Stimulated activated CD4-positive, alpha-beta T cell treated with anti-CD3 and anti-CD28 coated beads, Interleukin-12 subunit alpha, Interleukin-12 subunit beta, amount 100 ng/mL, for 4 hours (primary cell): ENCODE measurements at regions not wholly inside any gene's neighbourhood (a gene's known extent, or its start where the extent isn't known, plus 50 kb on each side); places are given as distances from the start of the nearest gene placed in this dataset.

Experiments
- DNase-seq: peaks from one replicate; pipeline ENCODE4 v3.0.0-alpha.2; 2020

DNA sequence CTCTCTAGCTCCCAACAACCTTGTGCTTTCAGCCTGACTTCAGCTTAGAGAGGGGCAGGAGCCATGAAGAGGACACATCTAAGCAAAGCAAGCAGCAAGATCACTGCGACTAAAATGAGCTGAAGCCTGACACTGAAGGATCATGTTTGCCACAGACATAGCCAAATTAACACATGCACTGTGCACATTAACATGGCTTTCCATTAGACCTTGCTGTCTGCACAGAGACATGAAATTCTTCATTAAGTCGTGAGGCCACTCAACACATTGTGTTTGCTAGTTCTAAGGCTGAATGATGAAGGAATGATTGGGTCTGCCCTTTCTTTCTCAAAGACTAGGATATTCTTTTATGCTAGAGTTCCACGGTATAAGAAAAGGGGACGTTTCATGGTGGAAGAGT, 558.3 kb upstream of the PSMD7 start:
- DNase-seq: no peak

DNA sequence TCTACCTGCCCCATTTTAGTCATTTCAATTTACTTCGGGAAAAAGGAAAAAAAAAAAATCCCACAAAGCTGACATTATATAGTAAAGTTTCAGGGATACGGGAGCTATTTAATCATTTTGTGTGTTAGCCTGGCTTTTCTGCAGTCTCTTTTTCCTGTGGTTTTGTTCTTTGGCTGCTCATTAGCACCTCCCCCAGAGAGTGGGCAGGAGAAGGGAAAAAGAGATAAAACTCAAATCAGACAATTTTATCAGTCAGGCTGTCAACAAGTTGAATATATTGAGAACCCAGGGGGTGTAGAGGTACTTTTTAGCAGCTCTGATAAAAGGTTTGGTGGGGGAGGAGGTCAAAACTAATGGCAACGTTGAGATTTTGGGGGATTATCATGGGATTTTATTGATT, 559.0 kb upstream of the PSMD7 start:
- DNase-seq: no peak

DNA sequence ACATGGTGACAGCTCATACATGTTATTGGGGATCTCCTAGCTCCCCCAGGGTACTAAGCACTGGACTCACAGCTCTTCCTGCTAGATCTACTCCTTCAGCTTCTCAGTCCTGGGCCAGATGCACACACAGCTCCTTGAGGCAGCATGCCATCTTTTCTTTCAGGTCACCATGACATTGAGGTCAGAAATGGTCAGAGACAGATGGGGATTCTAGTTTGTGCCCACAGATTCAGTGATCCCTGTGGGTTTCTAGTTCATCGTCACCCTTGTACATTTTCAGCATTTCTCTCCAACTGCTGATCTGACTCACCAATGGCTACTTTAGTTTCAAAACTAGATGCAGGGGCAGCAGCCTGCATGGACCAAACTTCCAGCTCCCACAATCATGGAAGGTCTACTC, 560.7 kb upstream of the PSMD7 start:
- DNase-seq: no peak

DNA sequence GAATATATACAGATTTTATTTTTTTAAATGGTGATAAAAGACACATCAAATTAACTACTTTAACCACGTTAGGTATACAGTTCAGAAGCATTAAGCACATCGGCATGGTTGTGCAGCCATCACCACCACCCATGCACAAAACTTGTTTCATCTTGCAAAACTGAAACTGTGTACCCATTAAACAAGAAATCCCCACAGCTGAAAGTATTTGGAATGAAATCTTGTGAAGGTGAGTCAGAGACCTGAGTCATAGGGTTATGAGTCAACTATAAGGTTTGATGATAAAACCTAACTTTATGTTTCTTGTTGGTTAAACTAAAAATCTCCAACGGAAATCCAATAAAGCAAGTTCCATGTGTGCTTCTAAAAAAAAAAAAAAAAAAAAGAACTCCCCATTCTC, 561.6 kb upstream of the PSMD7 start:
- no peak for DNase-seq

DNA sequence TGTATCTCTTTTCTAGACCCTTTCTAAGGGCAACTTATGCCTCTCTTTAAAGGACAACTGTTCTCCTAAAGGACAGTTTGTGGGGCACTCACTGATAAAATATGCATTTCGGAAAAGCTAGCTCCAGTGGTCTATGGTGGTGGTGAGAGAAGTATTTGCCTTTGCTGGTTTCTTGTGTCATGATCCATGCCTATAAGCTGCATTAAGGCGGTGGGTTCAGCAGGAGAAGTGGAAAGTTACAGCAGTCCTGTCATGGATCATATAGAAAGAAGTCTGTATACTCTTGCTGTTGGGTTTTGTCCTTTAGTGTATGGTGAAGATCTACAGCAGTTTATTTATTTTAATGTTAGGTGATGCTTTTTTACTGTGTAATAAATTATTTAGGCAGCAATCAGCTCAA, 563.9 kb upstream of the PSMD7 start:
- DNase-seq: no peak

DNA sequence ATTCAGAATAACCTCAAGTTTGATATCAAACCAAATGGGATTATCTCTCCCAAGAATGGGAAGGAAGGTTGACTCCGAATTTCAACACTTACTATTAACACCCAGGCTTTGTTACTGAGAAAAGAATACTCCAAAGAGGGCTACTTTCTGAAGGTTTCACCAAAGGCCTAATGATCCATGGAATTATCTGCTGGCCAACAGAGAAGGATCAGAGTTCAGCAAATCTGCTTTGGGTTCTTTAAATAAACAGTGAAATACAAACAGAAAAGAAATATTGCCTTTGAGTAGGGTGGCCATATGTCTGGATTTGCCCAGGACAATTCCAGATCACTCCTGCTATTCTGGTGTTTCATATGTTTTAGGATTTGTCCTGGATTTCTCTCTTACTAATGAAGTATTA, 564.5 kb upstream of the PSMD7 start:
- no peak for DNase-seq

DNA sequence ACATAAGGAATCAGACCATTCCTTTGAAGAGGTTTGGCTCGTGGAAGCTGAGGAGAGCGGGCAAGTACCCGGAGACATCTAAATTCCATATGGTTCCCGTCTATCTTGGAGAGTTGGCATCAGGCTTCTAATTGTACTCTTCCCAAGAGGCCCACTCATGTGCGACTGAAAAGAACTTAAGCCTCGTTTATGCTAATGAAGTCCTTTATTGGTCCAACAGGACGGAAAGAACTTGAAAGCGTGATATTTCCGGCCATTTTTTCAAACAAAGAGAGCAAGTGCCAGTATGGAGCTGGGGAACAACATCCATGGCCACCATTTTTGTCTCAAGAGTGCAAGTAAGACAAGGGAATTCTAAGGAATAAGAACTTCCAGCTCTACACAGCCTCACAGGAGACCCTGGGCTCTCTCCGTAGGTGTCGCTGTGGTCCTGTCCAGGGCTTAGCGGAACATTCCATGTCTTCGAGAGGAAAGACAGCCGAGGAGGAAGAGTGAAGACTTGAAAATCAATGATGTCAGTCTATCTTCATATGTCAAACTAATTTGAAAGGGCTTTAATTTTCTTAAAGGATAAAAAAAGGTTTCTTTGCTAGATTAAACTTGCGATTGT, 566.0 kb upstream of the PSMD7 start:
- DNase-seq: no peak

DNA sequence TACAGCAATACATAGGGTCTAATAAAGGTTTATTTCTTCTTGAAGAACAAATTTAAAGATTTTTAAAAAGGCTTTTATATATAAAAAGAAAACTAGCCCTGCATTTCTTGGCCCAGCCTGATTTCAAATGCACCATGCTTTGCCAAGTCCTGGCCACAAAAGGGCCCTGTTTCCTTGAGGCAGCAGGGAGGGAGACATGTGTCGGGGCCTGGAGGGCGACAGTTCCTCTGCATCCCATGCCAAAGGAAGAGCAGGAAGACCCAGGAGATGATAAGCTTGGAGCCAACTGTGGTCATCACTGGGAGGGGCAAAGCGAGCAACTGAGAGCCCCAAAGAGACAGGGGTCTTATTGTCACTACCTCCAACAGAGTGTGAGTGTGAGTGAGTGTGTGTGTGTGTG, 571.5 kb upstream of the PSMD7 start:
- no peak for DNase-seq

DNA sequence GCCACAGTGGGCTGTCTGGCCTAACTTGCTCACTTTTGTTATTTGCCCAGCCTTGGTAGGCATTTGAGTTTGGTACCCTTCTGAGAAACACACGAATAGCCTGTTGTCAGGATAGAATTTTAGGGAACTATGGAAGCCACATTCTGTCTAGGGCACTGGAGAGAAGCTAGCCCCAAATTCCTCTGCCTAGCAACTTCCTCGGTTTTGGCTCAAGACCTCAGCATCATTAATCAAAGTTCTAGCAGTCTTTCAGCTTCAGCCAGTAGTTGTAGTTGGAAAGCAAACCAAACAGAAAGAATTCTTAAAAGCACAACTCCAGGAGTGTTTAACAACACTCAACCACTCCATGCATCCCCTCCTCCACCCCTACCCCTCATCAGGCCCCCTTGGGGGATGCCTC, 572.1 kb upstream of the PSMD7 start:
- no peak for DNase-seq

DNA sequence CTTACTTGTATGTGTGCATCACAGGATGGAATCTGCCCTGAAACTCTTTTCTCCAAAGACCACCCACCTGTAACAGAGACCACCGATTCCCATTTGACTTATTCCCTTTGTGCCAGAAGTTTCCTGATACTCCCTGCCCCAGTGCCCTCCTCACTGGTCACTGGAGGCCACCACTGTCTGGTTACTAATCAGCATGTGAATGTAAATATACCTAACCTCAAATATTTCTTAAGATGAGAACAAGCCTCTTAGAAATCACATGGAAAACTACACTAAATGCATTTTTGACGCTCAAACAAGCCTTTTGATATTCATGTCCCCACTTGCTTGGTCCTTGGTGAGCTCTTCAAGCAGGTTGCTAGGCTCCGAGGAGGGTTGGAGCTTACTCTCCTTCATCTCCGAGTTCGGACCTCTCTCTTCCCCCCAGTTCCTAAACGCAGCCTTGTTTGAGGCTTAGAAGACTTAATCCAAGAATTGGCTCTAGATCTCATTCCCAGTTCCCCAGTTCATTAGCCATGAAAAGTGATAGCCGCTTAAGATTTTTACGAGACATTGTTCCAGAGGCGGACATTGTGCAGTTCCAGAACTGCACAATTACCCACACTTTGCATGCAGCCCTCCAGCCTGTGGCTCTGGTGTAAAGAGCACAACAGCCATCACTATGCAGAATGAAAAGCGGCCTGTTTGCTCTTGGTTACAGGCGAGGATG, 579.2 kb upstream of the PSMD7 start:
- no peak for DNase-seq

DNA sequence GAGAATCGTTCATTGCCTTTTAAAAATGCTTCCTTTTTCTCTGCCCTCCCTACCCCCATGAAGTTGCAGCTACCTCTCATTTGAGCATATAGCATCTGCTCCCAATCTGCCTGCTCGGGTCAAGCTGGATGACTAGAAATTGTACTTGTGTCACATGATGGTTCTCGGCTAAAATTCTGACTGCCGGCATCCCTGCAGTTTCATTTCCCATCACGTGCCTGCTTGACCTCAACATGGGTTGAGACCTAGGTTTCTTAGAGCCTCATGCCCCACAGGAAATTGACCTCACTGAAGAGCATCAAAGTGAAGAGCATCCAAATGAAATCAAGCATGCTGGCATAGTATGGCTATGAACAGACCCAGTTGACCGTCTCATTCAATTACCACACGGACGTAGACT, 581.6 kb upstream of the PSMD7 start:
- no peak for DNase-seq

DNA sequence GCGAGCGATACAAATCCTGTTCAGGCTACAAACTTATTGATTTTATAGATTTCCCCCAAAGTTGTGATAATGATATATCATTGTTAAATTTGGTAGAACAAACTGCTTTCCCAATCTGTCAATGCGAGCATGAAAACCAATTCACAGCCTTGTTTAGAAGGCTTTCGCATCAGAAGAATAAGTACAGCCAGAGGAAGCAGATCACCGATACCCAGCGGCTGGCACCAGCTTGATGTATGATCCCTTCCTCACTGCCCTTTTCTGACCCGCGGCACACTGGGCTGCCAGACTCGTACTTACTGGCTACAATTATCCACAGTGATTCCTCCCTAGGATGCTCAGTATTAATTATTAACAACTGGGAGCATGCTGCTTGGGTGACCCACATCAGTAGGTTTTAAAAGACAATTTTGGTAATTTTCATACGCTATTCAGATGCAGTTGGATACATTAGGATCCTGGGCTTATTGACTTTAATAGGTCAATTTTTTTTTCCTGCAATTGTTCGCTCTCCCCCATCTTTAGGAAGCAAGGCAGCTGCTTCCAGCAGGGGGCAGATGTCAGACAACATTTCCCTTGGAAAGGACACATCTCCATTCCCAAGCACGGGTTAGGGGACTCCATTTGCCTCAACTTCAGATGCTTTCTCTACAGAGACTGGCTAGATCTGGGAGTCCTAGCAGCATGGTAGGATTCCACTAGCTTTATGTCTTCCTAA, 582.7 kb upstream of the PSMD7 start:
- DNase-seq: no peak

DNA sequence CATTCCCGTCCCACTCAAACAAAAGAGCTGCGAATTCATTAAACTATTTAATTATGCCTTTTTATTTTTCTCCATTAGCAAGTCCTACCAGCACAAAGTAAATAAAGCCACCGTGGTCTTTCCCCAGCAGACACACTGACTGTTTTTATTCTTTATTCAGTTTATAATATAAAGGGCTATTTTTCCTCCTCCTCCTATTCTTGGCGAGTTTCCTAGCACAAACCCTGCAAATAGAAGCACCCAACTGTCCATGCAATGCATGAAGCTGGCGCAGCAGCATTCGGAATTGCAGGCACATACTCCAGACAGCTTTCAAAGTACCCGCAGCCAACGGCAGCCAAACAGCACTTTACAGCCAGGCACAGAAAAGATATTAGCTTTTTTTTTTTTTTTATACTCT, 583.4 kb upstream of the PSMD7 start:
- DNase-seq: no peak

DNA sequence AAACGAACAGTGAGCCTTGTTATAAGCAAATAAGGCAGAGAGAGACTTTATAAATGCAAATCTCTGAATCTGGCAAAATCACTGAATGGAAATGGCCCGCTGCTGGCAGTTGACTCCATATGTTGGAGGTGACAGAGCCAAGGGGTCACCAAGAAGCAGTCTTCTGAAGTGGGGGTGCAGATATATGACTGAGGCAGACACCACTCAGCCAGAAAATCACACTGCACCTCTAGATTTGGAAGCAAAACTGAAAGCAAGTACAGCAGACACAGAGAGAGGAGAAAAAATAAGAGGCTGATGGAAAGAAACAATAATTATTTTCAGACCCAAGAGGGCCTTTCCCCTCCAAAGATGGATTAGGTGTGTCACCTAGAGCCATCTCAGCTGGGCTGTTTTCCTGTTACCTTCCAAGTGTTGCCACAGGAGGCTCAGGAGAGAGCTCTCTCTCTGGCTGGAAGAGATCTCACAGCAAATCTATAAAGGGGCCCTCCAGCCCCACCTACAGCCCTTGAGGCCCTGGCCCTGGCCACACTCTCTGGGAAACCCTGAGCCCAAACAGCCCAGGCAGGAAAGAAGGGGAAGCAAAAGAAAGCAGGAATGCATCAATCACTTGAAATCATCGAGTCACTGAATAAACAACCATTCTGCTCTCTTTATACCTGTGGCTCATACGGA, 585.1 kb upstream of the PSMD7 start:
- DNase-seq: no peak

DNA sequence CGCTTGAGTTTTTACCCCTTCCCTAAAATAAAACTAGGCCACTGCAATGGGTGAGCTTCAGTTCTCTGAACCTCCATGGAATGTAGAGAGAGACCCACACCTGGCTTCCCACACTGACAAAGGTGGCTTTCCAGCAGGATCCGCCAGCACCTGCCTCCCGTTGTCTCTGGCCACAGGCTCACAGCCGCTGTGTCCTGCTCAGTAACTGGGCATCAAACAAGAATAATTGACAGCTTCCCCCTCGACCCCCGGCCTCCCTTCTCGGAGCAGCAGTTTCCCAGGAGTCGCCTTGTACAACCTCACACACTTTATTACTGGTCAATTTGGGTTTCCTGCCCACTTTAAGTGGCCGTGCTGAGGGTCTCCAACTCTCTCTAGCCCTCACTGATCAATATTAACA, 586.1 kb upstream of the PSMD7 start:
- DNase-seq: no peak

DNA sequence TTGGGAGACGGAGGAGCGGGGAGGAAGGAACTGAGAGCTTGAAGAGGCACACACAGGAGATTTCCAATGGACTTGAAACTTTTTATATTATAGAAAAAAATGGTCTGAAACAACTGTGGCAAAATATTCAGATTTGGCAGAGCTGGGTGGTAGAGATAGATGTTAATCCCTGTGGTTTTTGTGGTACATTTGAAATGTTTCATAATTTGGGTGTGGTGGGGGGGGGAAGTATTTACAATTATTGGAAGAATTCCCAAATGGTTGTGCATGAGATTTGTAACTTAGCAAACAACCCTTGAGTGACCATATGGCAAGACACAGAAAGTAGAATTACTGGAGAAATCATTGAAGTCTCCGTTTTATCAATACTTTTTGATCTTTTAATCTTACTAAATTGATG, 588.8 kb upstream of the PSMD7 start:
- DNase-seq: no peak

DNA sequence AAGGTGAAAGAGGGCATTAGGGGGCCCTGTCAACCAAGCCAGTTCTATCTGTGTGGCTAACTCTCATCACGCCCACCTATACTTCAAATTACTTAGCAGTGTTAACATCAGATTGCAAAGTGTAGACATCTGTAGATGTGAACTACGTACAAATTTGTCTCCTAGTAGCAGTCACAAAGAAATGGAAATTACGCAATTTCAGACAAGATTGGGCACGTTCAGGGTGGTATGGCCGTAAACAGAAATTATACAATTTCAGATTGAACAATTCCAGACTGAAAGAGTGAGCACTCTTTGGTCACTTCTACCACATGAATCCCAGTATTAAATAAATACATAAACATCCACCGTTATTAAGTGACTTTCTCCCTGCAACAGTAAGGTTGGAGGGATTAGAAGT, 592.7 kb upstream of the PSMD7 start:
- DNase-seq: no peak

DNA sequence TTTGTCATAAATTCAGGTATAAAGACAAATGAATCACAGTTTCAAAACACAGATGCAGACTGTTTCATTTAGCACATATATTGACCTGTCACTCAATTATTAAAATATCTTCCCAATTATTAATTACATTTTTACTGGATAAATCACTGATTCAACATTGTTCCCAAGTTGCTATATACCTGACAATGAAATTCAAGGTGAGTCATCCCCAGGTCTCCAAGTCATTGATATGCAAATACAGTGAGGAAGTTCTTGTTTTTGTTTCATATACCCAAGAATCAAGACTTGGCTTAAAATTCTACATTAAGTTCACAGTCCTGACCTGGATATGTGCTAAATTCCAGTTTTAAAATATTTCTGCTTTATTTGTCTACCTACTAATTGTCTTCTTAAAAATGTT, 599.3 kb upstream of the PSMD7 start:
- DNase-seq: no peak

DNA sequence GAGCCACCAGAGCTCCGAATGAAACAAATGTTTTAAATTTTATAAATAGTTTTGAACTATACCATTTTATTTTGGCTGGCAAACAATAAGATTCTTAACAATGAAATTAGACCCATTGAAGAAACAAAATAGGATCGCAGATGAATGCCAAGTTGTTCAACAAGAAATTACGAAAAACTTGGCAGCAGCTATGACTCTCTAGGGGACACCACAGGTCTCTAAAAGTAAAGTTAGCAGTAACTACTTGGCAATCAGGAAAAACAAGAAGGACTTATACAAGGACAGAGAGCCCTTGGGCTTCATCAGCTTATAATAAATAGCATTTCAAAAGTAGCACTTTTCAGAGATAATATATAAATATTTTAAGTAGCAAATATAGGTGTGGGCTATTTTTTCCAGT, 603.8 kb upstream of the PSMD7 start:
- no peak for DNase-seq

DNA sequence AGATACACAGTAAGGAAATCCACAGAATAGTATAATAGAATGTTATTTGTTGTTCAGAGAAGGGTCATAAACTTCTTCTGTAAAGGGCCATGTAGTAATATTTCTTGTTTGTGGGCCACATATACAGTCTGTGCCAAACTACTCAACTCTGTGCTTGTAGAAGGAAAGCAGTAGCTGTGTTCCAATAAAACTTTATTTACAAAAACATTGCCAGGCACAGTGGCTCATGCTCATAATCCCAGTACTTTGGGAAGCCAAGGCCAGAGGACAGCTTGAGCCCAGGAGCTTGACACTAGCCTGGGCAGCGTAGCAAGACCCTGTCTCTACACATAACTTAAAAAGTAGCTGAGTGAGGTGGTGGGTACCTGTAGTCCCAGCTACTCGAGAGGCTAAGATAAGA, 612.8 kb upstream of the PSMD7 start:
- no peak for DNase-seq

DNA sequence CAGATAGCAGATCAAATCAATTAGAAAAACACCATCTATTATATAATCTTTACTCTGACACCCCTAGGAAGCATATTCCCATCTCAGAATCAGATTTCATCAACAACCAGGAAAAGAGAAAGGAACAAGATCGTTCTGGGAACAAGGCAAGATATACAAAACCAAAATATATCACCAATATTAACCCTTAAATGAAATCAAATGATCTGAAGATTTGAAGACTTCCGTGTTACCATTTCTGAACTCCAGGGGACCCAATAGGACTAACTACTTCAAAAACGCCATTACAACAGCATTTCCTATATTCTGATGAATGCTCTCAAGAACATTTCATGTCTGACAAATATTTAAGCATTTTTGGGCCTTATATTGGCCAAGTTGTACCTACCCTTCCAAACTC, 624.2 kb upstream of the ZFHX3 start:
- DNase-seq: no peak

DNA sequence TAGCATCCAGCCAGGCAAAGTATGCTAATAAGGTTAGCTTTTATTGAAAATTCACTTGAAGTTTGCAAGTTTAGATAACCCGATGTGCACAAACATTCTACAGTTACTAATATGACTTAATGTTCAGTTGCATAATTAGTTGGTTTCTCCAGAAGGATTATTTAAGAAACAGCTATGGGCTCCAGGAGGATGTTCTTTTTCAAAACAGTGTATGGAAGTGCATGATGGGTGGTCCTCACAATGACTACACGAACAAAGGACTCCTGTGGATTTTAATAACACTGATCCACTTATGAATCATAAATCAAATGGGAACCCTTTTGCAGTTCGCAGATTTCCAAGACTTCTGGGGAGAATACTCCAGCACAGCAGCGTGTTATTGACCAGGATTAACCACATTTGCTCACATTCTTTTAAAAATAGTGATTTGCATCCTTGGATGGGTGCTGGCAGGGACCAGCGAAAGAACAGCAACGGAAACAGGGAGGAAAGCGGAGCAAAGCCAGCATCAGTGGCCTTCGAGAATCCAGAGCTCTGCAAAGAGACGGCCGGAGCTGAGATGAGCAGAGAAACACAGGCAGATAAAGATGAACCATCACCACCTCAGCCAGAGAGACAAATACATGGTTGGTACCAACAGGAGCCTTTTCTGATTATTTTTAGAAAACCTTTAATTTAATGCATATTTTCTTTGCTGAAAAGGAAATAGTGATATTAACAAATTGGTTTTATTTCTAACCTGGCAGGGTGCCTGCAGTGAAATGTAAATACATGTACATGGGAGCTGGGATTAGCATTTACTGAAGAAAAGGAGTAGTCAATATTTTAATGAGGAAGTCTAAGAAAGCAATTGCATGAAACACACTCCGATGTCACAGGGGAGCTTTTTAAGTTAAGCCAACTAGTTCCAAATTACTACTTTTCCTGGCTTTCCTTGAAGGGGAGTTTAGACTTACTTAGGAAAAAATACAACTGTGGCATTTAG, 623.2 kb upstream of the ZFHX3 start:
- DNase-seq: no peak
